Neuronal stem cell (in vitro differentiated cells): ENCODE measurements at regions not wholly inside any gene's neighbourhood (a gene's known extent, or its start where the extent isn't known, plus 50 kb on each side); places are given as distances from the start of the nearest gene placed in this dataset.

Experiments
- DNase-seq: peaks from one replicate; pipeline ENCODE4 v3.0.0-alpha.2; 2013; ENCODE audit warnings: low spot score
- H2AFZ ChIP-seq: one replicate; pipeline ENCODE4 v1.6.1; 2013; ENCODE audit warnings: mild to moderate bottlenecking, low read length, inconsistent platforms
- H2AK5ac ChIP-seq: 2 replicates; pipeline ENCODE4 v1.6.1; 2013; ENCODE audit warnings: low read depth, mild to moderate bottlenecking, inconsistent platforms, low read length, moderate library complexity, mixed read lengths
- H2BK120ac ChIP-seq: 2 replicates; pipeline ENCODE4 v1.6.1; 2013; ENCODE audit warnings: low read depth, mild to moderate bottlenecking, inconsistent platforms, low read length, moderate library complexity, mixed read lengths
- H2BK12ac ChIP-seq: one replicate; pipeline ENCODE4 v1.6.1; 2013; ENCODE audit warnings: low read length, inconsistent platforms
- H2BK15ac ChIP-seq: 2 replicates; pipeline ENCODE4 v1.6.1; 2013; ENCODE audit warnings: mild to moderate bottlenecking, low read length, inconsistent platforms, mixed read lengths
- H2BK5ac ChIP-seq: one replicate; pipeline ENCODE4 v1.6.1; 2013; ENCODE audit warnings: inconsistent platforms, mild to moderate bottlenecking, low read length, moderate library complexity
- H3K14ac ChIP-seq: one replicate; pipeline ENCODE4 v1.6.1; 2013; ENCODE audit warnings: low read length, inconsistent platforms
- H3K18ac ChIP-seq: 2 replicates; pipeline ENCODE4 v1.6.1; 2013; ENCODE audit warnings: low read length, inconsistent platforms
- H3K23ac ChIP-seq: 2 replicates; pipeline ENCODE4 v1.6.1; 2013; ENCODE audit warnings: low read depth, mild to moderate bottlenecking, mixed read lengths, low read length, inconsistent platforms; ENCODE audit not compliant: poor library complexity
- H3K27ac ChIP-seq: replicated peaks from 3 replicates; pipeline ENCODE4 v1.5.1; 2013; ENCODE audit warnings: low read length, inconsistent platforms
- H3K27me3 ChIP-seq, 3 experiments: 2 replicates each; pipeline ENCODE4 v1.6.1; 2013; ENCODE audit warnings: low read length in 3 of 3, mild to moderate bottlenecking in 2 of 3, inconsistent platforms in 1 of 3, low read depth in 1 of 3, mixed read lengths in 1 of 3, moderate library complexity in 1 of 3; ENCODE audit not compliant: control insufficient read depth in 3 of 3, insufficient read depth in 3 of 3
- H3K36me3 ChIP-seq, 2 donors: replicated peaks in 1 of 2; 2 replicates each; pipeline ENCODE4 v1.6.1; 2013; ENCODE audit warnings: low read length in 2 of 2; ENCODE audit not compliant: control insufficient read depth in 2 of 2, insufficient read depth in 2 of 2
- H3K4ac ChIP-seq: 2 replicates; pipeline ENCODE4 v1.6.1; 2013; ENCODE audit warnings: inconsistent platforms, mild to moderate bottlenecking, low read length, moderate library complexity
- H3K4me1 ChIP-seq, 2 donors: 1 replicate in 1 of 2; 2 replicates in 1 of 2; pipeline ENCODE4 v1.6.1; 2013; ENCODE audit warnings: low read length in 2 of 2, low read depth in 1 of 2; ENCODE audit not compliant: control insufficient read depth in 2 of 2, insufficient read depth in 1 of 2
- H3K4me2 ChIP-seq: one replicate; pipeline ENCODE4 v1.6.1; 2013; ENCODE audit warnings: mild to moderate bottlenecking, low read length, inconsistent platforms; ENCODE audit not compliant: insufficient read depth, poor library complexity, severe bottlenecking
- H3K4me3 ChIP-seq, 2 donors: 2 replicates each; pipeline ENCODE4 v1.5.1; 2013; ENCODE audit warnings: low read length in 2 of 2, mild to moderate bottlenecking in 2 of 2, inconsistent platforms in 1 of 2, moderate library complexity in 1 of 2
- H3K79me1 ChIP-seq: one replicate; pipeline ENCODE4 v1.6.1; 2013; ENCODE audit warnings: low read depth, mild to moderate bottlenecking, inconsistent platforms, low read length, moderate library complexity
- H3K9ac ChIP-seq: one replicate; pipeline ENCODE4 v1.6.1; 2013; ENCODE audit warnings: mild to moderate bottlenecking, low read depth, low read length, inconsistent platforms; ENCODE audit not compliant: poor library complexity
- H3K9me3 ChIP-seq, 2 donors: replicated peaks in 1 of 2; 2 replicates each; pipeline versions ENCODE3 to v1.6.1; 2013; ENCODE audit warnings: low read length in 2 of 2, mild to moderate bottlenecking in 2 of 2, inconsistent platforms in 1 of 2, low read depth in 1 of 2, mixed read lengths in 1 of 2, moderate library complexity in 1 of 2; ENCODE audit not compliant: control insufficient read depth in 2 of 2, insufficient read depth in 1 of 2
- H4K8ac ChIP-seq: one replicate; pipeline ENCODE4 v1.6.1; 2013; ENCODE audit warnings: low read depth, mild to moderate bottlenecking, inconsistent platforms, low read length, moderate library complexity
- H4K91ac ChIP-seq: one replicate; pipeline ENCODE4 v1.6.1; 2013; ENCODE audit warnings: low read length, low read depth, mild to moderate bottlenecking, inconsistent platforms; ENCODE audit not compliant: poor library complexity
- WGBS, 2 donors: extraction: QIAGEN DNeasy Blood & Tissue Kit; methylation state at CpG; one replicate each; pipeline ENCODE4 v1.1.7; 2013; ENCODE audit warnings: missing lambda C conversion rate in 2 of 2, mixed read lengths in 1 of 2; ENCODE audit not compliant: insufficient read length in 2 of 2, insufficient replicate concordance in 1 of 2; ENCODE audit errors: extremely low coverage in 2 of 2; 5-methylcytosine and 5-hydroxymethylcytosine counted together

DNA sequence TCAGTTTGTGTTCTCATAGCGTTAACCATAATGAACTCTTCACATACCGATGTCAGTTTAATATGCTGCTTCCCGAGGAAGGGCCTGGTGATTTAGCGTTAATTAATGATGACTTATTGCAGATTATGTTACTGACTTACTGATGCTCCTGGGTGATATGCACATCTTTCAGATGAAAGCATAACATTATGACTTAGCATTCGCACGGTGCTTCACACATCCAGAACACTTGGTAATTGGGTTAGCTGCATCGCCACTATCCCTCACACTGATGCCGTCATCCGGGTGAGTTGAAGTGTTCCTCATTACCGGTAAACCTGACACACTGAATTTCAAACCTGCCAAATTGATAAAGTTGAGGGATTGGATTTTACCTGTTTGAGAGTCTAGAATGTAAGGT is 239.0 kb upstream of the PODXL start:
- Histone ChIP-seq H3K4me1 (peaks cover 0 to 6% of the 10 kb centered on the region in 2 donors), H2BK15ac (no peak overlapping the region), H3K18ac (no peak overlapping the region), H3K27ac (no peak overlapping the region), H3K36me3 (no peaks in the 10 kb centered on the region), H3K27me3 (no peaks in the 10 kb centered on the region), H2BK5ac (no peak overlapping the region), H3K4me3 (no peak overlapping the region), H3K4ac (no peak overlapping the region), H3K79me1 (no peaks in the 10 kb centered on the region), H3K9me3 (no peaks in the 10 kb centered on the region), H4K91ac (no peak overlapping the region), H3K23ac (no peak overlapping the region), H2BK12ac (no peak overlapping the region), H2BK120ac (no peak overlapping the region), H3K9ac (no peak overlapping the region), H2AK5ac (no peak overlapping the region), H2AFZ (no peak overlapping the region), H3K4me2 (no peak overlapping the region), H3K14ac (no peak overlapping the region), H4K8ac (no peak overlapping the region)
- no CpG with 5 or more reads among the region's 10 CpGs for WGBS, 2 donors
- DNase-seq, result no peak

DNA sequence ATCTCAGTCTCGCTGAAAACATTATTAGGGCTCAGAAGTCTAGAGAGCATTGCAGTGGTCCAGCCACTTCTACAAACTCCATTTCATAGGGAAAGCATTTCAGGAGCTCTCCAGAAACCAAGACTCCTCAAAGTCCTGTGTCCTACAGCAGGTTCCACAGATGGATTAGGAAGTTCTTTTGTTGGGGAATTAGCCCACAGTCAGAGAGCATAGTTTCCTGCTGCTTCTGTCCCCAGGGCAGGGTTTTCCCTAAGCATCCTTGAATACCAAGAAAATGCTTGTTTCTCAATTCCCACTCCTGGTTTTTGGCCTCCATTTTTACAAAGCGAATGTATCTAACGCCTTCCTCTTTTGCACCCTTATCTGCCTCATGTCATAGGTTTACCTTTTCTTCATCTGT is 235.9 kb upstream of the PODXL start:
- H3K9me3 ChIP-seq, result no peaks in the 10 kb centered on the region
- no peak overlapping the region for H3K4me2 ChIP-seq
- no peak overlapping the region for H3K4me3 ChIP-seq
- no peak overlapping the region for H2BK12ac ChIP-seq
- H3K27ac ChIP-seq, result no peak overlapping the region
- no peak overlapping the region for H3K4ac ChIP-seq
- no peak for DNase-seq
- H3K79me1 ChIP-seq, result no peaks in the 10 kb centered on the region
- WGBS, 2 donors, result no CpG with 5 or more reads among the region's 3 CpGs
- H2BK15ac ChIP-seq, result no peak overlapping the region
- no peak overlapping the region for H2AFZ ChIP-seq
- H3K14ac ChIP-seq, result no peak overlapping the region
- peaks cover 0 to 6% of the 10 kb centered on the region in 2 donors for H3K4me1 ChIP-seq
- no peak overlapping the region for H2BK120ac ChIP-seq
- H3K18ac ChIP-seq, result no peak overlapping the region
- no peak overlapping the region for H4K91ac ChIP-seq
- H2AK5ac ChIP-seq, result no peak overlapping the region
- no peaks in the 10 kb centered on the region for H3K27me3 ChIP-seq
- H3K9ac ChIP-seq, result no peak overlapping the region
- H4K8ac ChIP-seq, result no peak overlapping the region
- no peaks in the 10 kb centered on the region for H3K36me3 ChIP-seq
- H3K23ac ChIP-seq, result no peak overlapping the region
- H2BK5ac ChIP-seq, result no peak overlapping the region

DNA sequence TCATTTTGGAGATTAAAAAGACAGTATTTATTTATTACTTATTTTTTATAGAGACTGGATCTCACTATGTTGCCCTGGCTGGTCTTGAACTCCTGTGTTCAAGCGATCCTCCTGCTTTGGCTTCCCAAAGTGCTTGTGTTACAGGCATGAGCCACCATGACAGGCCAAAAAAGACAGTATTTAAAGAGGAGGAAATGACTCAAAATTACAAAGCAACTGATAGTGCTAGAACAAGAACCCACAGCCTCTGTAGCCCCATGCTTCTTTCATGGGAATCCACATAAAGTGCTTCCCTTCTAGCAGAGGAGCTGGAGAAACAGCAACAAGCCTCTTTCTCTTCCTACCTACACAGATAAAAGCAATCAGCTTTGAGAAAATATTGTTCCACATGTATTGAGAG is 230.7 kb upstream of the PODXL start:
- Histone ChIP-seq H3K14ac (no peak overlapping the region), H3K9ac (no peak overlapping the region), H3K79me1 (no peaks in the 10 kb centered on the region), H3K27me3 (no peaks in the 10 kb centered on the region), H2AFZ (no peak overlapping the region), H3K18ac (no peak overlapping the region), H3K4me1 (peaks cover 0 to 1% of the 10 kb centered on the region in 2 donors), H3K4me2 (no peak overlapping the region), H4K91ac (no peak overlapping the region), H2BK120ac (no peak overlapping the region), H3K4ac (no peak overlapping the region), H2AK5ac (no peak overlapping the region), H3K4me3 (no peak overlapping the region), H3K36me3 (no peaks in the 10 kb centered on the region), H2BK15ac (no peak overlapping the region), H3K23ac (no peak overlapping the region), H3K9me3 (peaks cover 0 to 3% of the 10 kb centered on the region in 2 donors), H3K27ac (no peak overlapping the region), H2BK5ac (no peak overlapping the region), H2BK12ac (no peak overlapping the region), H4K8ac (no peak overlapping the region)
- DNase-seq, result no peak
- WGBS, 2 donors, result no CpG with 5 or more reads among the region's 1 CpG

DNA sequence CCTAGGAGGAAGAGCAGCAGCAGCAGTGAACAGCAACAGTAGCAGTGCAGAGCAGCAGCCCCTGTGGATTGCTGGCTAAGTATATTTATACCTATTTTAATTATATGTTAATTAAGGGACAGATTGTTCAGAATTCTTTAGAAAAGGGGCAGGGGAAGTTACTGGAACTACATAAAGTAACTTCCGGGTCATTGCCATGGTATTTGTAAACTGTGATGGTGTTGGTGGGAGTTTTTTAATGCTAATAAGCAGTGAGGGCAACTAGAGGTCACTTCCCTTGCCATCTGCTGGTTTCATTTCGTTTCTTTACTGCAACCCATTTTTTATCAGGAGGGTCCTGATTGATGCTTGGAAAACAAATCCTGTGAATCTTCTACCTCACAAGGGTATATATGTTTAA is 229.8 kb upstream of the PODXL start:
- Histone ChIP-seq H2BK120ac (no peak overlapping the region), H3K23ac (no peak overlapping the region), H3K4me3 (no peak overlapping the region), H2AK5ac (no peak overlapping the region), H3K27me3 (peaks cover 0 to 4% (median 0%) of the 10 kb centered on the region in 3 experiments), H3K9me3 (peaks cover 0 to 3% of the 10 kb centered on the region in 2 donors), H4K8ac (no peak overlapping the region), H3K4ac (no peak overlapping the region), H2BK15ac (no peak overlapping the region), H3K9ac (no peak overlapping the region), H3K4me1 (no peaks in the 10 kb centered on the region), H3K27ac (no peak overlapping the region), H3K36me3 (no peaks in the 10 kb centered on the region), H4K91ac (no peak overlapping the region), H3K14ac (no peak overlapping the region), H2BK5ac (no peak overlapping the region), H3K18ac (no peak overlapping the region), H3K79me1 (no peaks in the 10 kb centered on the region), H2AFZ (no peak overlapping the region), H2BK12ac (no peak overlapping the region), H3K4me2 (no peak overlapping the region)
- WGBS, 2 donors, result no CpG with 5 or more reads among the region's 2 CpGs
- no peak for DNase-seq
